Smooth muscle cell (in vitro differentiated cells): ENCODE measurements at regions not wholly inside any gene's neighbourhood (a gene's known extent, or its start where the extent isn't known, plus 50 kb on each side); places are given as distances from the start of the nearest gene placed in this dataset.
A peak's percentile ranks its signal among the peaks of the same experiment; 100 is the strongest.

Source experiments
- DNase-seq: peaks from one replicate; lab custom pipeline; 2025; ENCODE audit not compliant: unreplicated experiment; lab: John Stamatoyannopoulos, UW
- H2AFZ ChIP-seq: fragments of 200-600 bp; sonication (generic); 2 replicates; pipeline ENCODE4 v1.6.0; 2016; ENCODE audit warnings: antibody characterized with exemption, low read depth, mild to moderate bottlenecking
- H3F3A ChIP-seq: fragments of 200-600 bp; sonication (generic); 2 replicates; pipeline ENCODE4 v1.6.0; 2017; ENCODE audit warnings: antibody characterized with exemption, low read depth
- H3K27ac ChIP-seq: fragments of 200-600 bp; sonication (generic); 2 replicates; pipeline ENCODE4 v1.5.1; 2016; ENCODE audit warnings: low read depth, mild to moderate bottlenecking
- H3K27me3 ChIP-seq: fragments of 200-600 bp; sonication (generic); 2 replicates; pipeline ENCODE4 v1.6.1; 2016; ENCODE audit warnings: low read depth, mild to moderate bottlenecking
- H3K36me3 ChIP-seq: fragments of 200-600 bp; sonication (generic); 2 replicates; pipeline ENCODE4 v1.5.1; 2016; ENCODE audit warnings: low read depth
- H3K4me1 ChIP-seq: fragments of 200-600 bp; sonication (generic); 2 replicates; pipeline ENCODE4 v1.5.1; 2016; ENCODE audit warnings: low read depth
- H3K4me2 ChIP-seq: fragments of 200-600 bp; sonication (generic); 2 replicates; pipeline ENCODE4 v1.6.0; 2016; ENCODE audit warnings: mild to moderate bottlenecking
- H3K4me3 ChIP-seq: fragments of 200-600 bp; sonication (generic); 2 replicates; pipeline ENCODE4 v1.5.1; 2016; ENCODE audit warnings: mild to moderate bottlenecking
- H3K79me2 ChIP-seq: fragments of 200-600 bp; sonication (generic); 2 replicates; pipeline ENCODE4 v1.6.0; 2016; ENCODE audit warnings: low read depth, mild to moderate bottlenecking
- H3K9ac ChIP-seq: fragments of 200-600 bp; sonication (generic); 2 replicates; pipeline ENCODE4 v1.6.0; 2016; ENCODE audit warnings: low read depth
- H3K9me3 ChIP-seq: fragments of 200-600 bp; sonication (generic); replicated peaks from 2 replicates; pipeline ENCODE4 v1.5.1; 2016; ENCODE audit warnings: low read depth
- H4K20me1 ChIP-seq: fragments of 200-600 bp; sonication (generic); 2 replicates; pipeline ENCODE4 v1.6.0; 2016; ENCODE audit warnings: low read depth
- WGBS: methylation state at CpG from one replicate; pipeline ENCODE4 v1.1.7; 2016; ENCODE audit warnings: low lambda C conversion rate; 5-methylcytosine and 5-hydroxymethylcytosine counted together
- TF ChIP-seq, protein P1 (sequence below): fragments of 200-600 bp; sonication (generic); IDR thresholded peaks from 2 replicates; pipeline ENCODE4 v1.5.1; 2017; ENCODE audit warnings: borderline replicate concordance, mild to moderate bottlenecking, antibody characterized with exemption; ENCODE audit not compliant: insufficient read depth, poor library complexity, severe bottlenecking

DNA sequence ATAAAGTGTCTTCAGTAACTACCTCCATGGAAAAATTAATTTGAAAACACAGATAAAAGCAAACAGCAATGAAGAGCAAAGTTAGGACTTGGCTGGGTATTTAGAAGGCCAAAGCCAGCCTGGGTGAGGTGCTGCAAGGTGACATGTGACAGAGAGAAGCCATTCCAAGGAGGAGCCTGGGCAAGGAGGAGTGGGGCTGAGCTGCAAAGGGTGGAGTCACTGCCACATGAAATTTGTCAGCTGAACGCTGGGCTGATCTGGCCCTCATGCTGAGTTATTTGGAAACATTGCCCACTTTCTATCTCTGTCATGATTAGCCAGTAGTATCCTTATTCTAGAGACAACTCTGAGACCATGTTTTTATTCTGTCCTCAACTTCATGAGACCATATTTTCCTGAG is 76.3 kb downstream of the PERP start:
- Histone ChIP-seq H3K4me1 (no peaks in the 10 kb centered on the region), H3K79me2 (no peaks in the 10 kb centered on the region), H4K20me1 (no peaks in the 10 kb centered on the region), H3K4me2 (no peak overlapping the region), H3K36me3 (no peaks in the 10 kb centered on the region), H2AFZ (no peak overlapping the region), H3F3A (no peaks in the 10 kb centered on the region), H3K27me3 (no peaks in the 10 kb centered on the region), H3K9ac (peak overlapping the region; percentile 19), H3K4me3 (no peak overlapping the region), H3K9me3 (no peaks in the 10 kb centered on the region), H3K27ac (peak overlapping the region; percentile 86)
- TF ChIP-seq, protein P1, sequence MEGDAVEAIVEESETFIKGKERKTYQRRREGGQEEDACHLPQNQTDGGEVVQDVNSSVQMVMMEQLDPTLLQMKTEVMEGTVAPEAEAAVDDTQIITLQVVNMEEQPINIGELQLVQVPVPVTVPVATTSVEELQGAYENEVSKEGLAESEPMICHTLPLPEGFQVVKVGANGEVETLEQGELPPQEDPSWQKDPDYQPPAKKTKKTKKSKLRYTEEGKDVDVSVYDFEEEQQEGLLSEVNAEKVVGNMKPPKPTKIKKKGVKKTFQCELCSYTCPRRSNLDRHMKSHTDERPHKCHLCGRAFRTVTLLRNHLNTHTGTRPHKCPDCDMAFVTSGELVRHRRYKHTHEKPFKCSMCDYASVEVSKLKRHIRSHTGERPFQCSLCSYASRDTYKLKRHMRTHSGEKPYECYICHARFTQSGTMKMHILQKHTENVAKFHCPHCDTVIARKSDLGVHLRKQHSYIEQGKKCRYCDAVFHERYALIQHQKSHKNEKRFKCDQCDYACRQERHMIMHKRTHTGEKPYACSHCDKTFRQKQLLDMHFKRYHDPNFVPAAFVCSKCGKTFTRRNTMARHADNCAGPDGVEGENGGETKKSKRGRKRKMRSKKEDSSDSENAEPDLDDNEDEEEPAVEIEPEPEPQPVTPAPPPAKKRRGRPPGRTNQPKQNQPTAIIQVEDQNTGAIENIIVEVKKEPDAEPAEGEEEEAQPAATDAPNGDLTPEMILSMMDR: no peak
- WGBS: 67% methylated on average over 1 of the region's 1 CpG
- no peak for DNase-seq

DNA sequence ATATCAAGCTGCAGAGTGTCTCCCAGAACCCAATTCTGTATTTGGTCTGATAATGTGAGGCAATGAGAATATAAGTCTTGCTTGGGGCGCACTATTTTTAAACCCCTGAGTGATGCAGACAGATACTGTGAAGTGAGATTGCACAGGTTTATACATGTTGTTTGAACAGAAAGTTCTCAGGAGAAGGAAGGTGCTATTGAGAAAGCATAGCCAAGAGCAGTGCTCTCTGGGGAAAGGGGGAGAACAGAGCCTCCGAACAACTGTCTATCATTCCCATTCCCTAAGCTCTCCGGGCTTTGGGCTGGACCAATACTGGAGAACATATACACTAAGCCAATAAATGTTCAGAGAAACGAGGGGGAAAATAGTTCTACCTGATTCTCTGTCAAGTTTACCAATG is 75.8 kb downstream of the PERP start:
- Histone ChIP-seq H3K36me3 (no peaks in the 10 kb centered on the region), H3K27ac (peak overlapping the region; percentile 86), H3F3A (no peaks in the 10 kb centered on the region), H3K9me3 (no peaks in the 10 kb centered on the region), H2AFZ (no peak overlapping the region), H3K27me3 (no peaks in the 10 kb centered on the region), H3K4me3 (no peak overlapping the region), H3K4me2 (no peak overlapping the region), H3K79me2 (no peaks in the 10 kb centered on the region), H4K20me1 (no peaks in the 10 kb centered on the region), H3K4me1 (no peaks in the 10 kb centered on the region), H3K9ac (peak overlapping the region; percentile 19)
- no peak for DNase-seq
- TF ChIP-seq, protein P1: no peak
- 67% methylated on average over 4 of the region's 4 CpGs for WGBS

DNA sequence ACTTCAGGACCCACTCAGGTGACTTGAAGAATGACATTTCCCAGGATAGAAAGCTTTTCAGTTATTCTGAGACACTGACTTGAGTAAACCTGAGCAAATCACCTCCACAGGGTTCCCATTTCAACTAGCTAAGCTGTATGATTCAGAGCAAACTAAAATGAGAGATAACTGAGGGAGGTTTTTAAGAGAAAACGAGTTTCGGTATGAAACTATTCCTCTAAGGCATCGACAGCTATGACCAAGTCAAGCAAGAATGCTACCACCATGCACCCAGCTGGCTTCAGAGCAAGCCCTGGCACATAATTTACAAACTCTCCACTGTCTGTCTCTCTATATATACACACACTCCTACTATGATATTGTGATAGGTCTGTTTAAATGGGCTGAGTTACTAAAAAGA is 75.4 kb downstream of the PERP start:
- Histone ChIP-seq H3K9ac (peak overlapping the region; percentile 28), H3K79me2 (no peaks in the 10 kb centered on the region), H3K4me3 (no peak overlapping the region), H3F3A (no peaks in the 10 kb centered on the region), H4K20me1 (no peaks in the 10 kb centered on the region), H3K4me1 (no peaks in the 10 kb centered on the region), H3K4me2 (no peak overlapping the region), H3K9me3 (no peaks in the 10 kb centered on the region), H2AFZ (no peak overlapping the region), H3K27me3 (no peaks in the 10 kb centered on the region), H3K36me3 (no peaks in the 10 kb centered on the region), H3K27ac (peak overlapping the region; percentile 86)
- no peak for DNase-seq
- WGBS: 71% methylated on average over 3 of the region's 3 CpGs
- TF ChIP-seq, protein P1: no peak

DNA sequence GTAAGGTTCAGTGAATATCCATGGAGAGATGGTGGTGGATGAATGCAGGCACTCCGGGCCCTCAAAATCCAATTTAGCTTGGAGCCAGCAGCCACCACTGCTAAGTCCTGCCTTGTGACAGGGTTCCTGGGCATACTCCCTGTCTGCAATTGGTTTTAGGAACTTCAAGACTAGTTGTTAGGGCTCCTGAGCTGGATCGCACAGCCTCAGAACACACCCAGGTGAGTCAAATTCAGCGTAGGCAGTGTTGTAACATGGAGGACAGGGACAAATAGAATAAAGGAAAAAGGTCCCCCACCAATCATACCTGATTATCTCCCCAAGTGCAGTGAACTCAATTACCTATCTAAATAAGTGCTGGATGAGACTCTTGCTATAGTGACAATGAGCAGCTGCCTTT is 74.6 kb downstream of the PERP start:
- no peaks in the 10 kb centered on the region for H3F3A ChIP-seq
- no peaks in the 10 kb centered on the region for H3K9me3 ChIP-seq
- H3K9ac ChIP-seq: peak overlapping the region; percentile 28
- H3K36me3 ChIP-seq: no peaks in the 10 kb centered on the region
- no peaks in the 10 kb centered on the region for H3K27me3 ChIP-seq
- H3K4me1 ChIP-seq: no peaks in the 10 kb centered on the region
- H3K4me3 ChIP-seq: no peak overlapping the region
- H3K4me2 ChIP-seq: no peak overlapping the region
- H4K20me1 ChIP-seq: no peaks in the 10 kb centered on the region
- TF ChIP-seq, protein P1: no peak
- no peak for DNase-seq
- peak overlapping the region; percentile 86 for H3K27ac ChIP-seq
- H2AFZ ChIP-seq: no peak overlapping the region
- WGBS: 89% methylated on average over 3 of the region's 3 CpGs
- H3K79me2 ChIP-seq: no peaks in the 10 kb centered on the region
